Neutrophil (primary cell): ENCODE measurements at regions not wholly inside any gene's neighbourhood (a gene's known extent, or its start where the extent isn't known, plus 50 kb on each side); places are given as distances from the start of the nearest gene placed in this dataset.

ENCODE experiments used
- H3K27ac ChIP-seq: fragments of 200-600 bp; sonication (generic); 2 replicates; pipeline ENCODE4 v1.5.1; 2016; ENCODE audit warnings: mild to moderate bottlenecking, moderate library complexity
- H3K27me3 ChIP-seq: fragments of 200-600 bp; sonication (generic); 2 replicates; pipeline ENCODE4 v1.6.0; 2016; ENCODE audit warnings: mild to moderate bottlenecking
- H3K36me3 ChIP-seq: fragments of 200-600 bp; sonication (generic); 2 replicates; pipeline ENCODE4 v1.5.1; 2017
- H3K4me1 ChIP-seq, 2 experiments: fragments of 200-600 bp in 1 of 2; sonication (generic) in 1 of 2; 1 replicate in 1 of 2; 2 replicates in 1 of 2; pipeline versions ENCODE4 v1.5.1 to v1.6.1; 2013 to 2016; ENCODE audit warnings: low read depth in 1 of 2, low read length in 1 of 2, mild to moderate bottlenecking in 1 of 2, moderate library complexity in 1 of 2; ENCODE audit not compliant: control insufficient read depth in 1 of 2, insufficient read depth in 1 of 2
- H3K4me3 ChIP-seq, 2 experiments: fragments of 200-600 bp in 1 of 2; sonication (generic) in 1 of 2; 1 replicate in 1 of 2; 2 replicates in 1 of 2; pipeline ENCODE4 v1.5.1; 2013 to 2016; ENCODE audit warnings: low read depth in 1 of 2, low read length in 1 of 2, mild to moderate bottlenecking in 1 of 2, moderate library complexity in 1 of 2
- H3K9me3 ChIP-seq: fragments of 200-600 bp; sonication (generic); 2 replicates; pipeline ENCODE4 v1.5.1; 2016
- CTCF ChIP-seq: fragments of 200-600 bp; sonication (generic); IDR thresholded peaks from 2 replicates; pipeline ENCODE4 v1.5.1; 2016; ENCODE audit warnings: antibody characterized with exemption

GRCh38 chr2:234735829-234736228, 216.0 kb upstream of the SH3BP4 start:
- H3K9me3 ChIP-seq, result no peaks in the 10 kb centered on the region
- H3K36me3 ChIP-seq, result no peaks in the 10 kb centered on the region
- no peak for TF ChIP-seq CTCF
- no peak overlapping the region for H3K27ac ChIP-seq
- no peaks in the 10 kb centered on the region for H3K27me3 ChIP-seq
- H3K4me1 ChIP-seq, result no peaks in the 10 kb centered on the region
- H3K4me3 ChIP-seq, result no peak overlapping the region

- H3K27ac ChIP-seq, result no peak overlapping the region
These were observed 217.8 kb upstream of the SH3BP4 start for GRCh38 chr2:234733795-234734600.

GRCh38 chr2:234733093-234733489, 218.7 kb upstream of the SH3BP4 start:
- Histone ChIP-seq H3K36me3 (no peaks in the 10 kb centered on the region), H3K27ac (no peak overlapping the region), H3K9me3 (no peaks in the 10 kb centered on the region), H3K4me1 (no peaks in the 10 kb centered on the region), H3K27me3 (no peaks in the 10 kb centered on the region), H3K4me3 (no peak overlapping the region)
- no peak for TF ChIP-seq CTCF

More at GRCh38 chr2:234733795-234734600, 217.8 kb upstream of the SH3BP4 start:
- Histone ChIP-seq H3K9me3 (no peaks in the 10 kb centered on the region), H3K27me3 (no peaks in the 10 kb centered on the region), H3K4me3 (no peak overlapping the region), H3K4me1 (no peaks in the 10 kb centered on the region), H3K36me3 (no peaks in the 10 kb centered on the region)
- TF ChIP-seq CTCF, result no peak

- Histone ChIP-seq H3K9me3 (no peaks in the 10 kb centered on the region), H3K4me1 (no peaks in the 10 kb centered on the region), H3K36me3 (no peaks in the 10 kb centered on the region), H3K27ac (no peak overlapping the region), H3K4me3 (no peak overlapping the region), H3K27me3 (no peaks in the 10 kb centered on the region)
- TF ChIP-seq CTCF, result no peak
These were observed 219.3 kb upstream of the SH3BP4 start for GRCh38 chr2:234732404-234733092.

- Histone ChIP-seq H3K27me3 (no peaks in the 10 kb centered on the region), H3K36me3 (no peaks in the 10 kb centered on the region), H3K4me3 (no peak overlapping the region), H3K4me1 (no peaks in the 10 kb centered on the region), H3K9me3 (no peaks in the 10 kb centered on the region), H3K27ac (no peak overlapping the region)
- no peak for TF ChIP-seq CTCF
These were observed 220.6 kb upstream of the SH3BP4 start for GRCh38 chr2:234731236-234731635.
